DOHH2 (cell line): ENCODE measurements at regions not wholly inside any gene's neighbourhood (a gene's known extent, or its start where the extent isn't known, plus 50 kb on each side); places are given as distances from the start of the nearest gene placed in this dataset.

Experiments used
- CTCF ChIP-seq: fragments of 200-600 bp; sonication (generic); IDR thresholded peaks from one replicate; pipeline ENCODE4 v1.5.1; 2014; ENCODE audit warnings: antibody characterized with exemption, mild to moderate bottlenecking, low read depth, low read length; ENCODE audit not compliant: poor library complexity, severe bottlenecking
- EZH2phosphoT487 ChIP-seq: fragments of 200-600 bp; sonication (generic); IDR thresholded peaks from 2 replicates; pipeline ENCODE4 v1.6.1; 2017; ENCODE audit warnings: borderline replicate concordance, mild to moderate bottlenecking, antibody characterized with exemption, low read length, moderate library complexity, mixed read lengths

- TF ChIP-seq CTCF (no peak), EZH2phosphoT487 (no peak)
These were observed 126.7 kb downstream of the WDR11 start for GRCh38 chr10:120977897-120978296.
